Stimulated activated CD4-positive, alpha-beta T cell treated with anti-CD3 and anti-CD28 coated beads, Interleukin-1b, Interleukin-23, amount 100 ng/mL, for 48 hours (primary cell): ENCODE measurements at regions not wholly inside any gene's neighbourhood (a gene's known extent, or its start where the extent isn't known, plus 50 kb on each side); places are given as distances from the start of the nearest gene placed in this dataset.
A peak's percentile ranks its signal among the peaks of the same experiment; 100 is the strongest.

Source experiments
- DNase-seq: peaks from one replicate; pipeline ENCODE4 v3.0.0-alpha.2; 2020

GRCh38 chr20:9981829-9982228 lies 53.0 kb upstream of the ANKEF1 start:
- no peak for DNase-seq

DNA sequence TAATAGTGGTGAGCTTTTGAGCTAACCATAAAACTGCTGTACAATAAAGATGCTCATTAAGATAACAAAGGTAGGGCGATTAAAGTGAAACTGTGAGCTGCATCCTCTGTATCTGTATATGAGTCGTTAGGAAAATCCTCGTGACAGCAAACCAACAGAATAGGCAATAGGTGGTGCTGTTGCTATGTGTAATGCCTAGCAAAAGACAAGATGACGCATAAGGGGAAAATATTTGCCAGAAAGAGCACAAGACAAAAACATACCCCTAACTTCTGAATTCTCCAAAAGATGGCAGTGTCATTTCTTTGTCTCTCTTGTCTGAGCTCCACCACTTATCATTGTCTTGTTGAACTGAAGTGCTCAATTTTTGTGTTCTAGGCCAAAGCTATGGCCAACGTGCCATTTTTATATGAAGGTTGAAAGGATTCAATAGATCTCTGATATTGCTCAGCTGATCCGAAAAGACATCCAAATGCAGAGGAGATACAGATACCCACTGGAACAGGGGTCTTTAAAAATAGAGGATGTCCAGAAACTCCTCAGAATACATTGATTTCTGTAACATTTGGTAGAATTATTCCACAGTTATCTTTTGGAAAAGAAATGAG lies 56.3 kb upstream of the ANKEF1 start:
- peak; percentile 6 for DNase-seq

DNA sequence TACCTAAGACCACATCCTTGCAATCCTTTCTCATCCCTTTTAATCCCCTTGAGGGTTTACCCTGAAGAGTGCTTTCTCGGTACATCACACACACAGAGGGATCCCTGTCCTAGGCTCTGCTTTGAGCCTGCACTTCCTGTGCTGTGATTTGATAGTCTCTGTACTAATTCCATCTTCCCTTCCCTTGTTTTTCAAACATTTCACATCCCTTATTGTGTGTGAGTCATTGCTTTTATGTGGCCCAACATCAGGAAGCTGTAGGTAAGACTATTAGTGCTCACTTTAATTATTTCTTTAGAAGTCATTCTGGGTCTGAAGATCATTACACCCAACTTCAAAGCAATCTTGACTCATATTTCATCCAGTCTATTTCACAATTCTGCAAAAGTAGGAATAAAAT lies 57.2 kb upstream of the ANKEF1 start:
- no peak for DNase-seq

DNA sequence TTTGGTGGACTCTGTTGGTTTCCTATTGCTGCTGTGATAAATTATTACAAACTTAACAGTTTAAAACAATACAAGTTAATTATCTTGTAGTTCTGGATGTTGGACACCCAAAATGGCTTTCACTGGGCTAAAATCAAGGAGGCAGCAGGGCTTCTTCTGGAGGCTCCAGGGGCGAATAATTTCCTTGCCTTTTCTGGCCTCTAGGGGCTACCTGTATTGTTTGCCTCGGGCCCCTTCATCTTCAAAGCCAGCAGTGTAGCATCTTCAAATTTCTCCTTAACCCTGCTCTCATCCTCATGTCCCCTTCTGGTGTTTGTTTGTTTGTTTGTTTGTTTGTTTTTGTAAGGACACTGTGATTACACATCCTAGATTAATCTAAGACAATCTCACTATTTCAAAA lies 60.5 kb upstream of the ANKEF1 start:
- no peak for DNase-seq

DNA sequence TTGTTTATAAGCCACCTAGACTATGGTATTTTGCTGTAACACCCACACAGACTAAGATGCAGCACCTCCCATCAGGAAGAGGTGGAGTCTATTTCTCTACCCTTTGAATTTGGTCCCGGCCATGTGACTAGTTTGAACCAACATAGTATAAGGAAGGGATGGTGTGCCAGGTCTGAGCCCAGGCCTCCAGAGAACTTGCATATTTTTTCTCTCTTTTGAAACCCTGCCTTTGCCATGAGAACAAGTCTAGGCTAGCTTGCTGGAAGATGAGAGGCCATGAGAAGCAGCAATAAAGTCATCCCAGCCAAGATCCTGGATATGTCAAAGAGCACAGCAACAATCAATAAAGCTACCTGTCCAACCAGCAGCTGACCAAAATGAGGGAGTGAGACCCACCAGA lies 63.0 kb upstream of the ANKEF1 start:
- DNase-seq = no peak

DNA sequence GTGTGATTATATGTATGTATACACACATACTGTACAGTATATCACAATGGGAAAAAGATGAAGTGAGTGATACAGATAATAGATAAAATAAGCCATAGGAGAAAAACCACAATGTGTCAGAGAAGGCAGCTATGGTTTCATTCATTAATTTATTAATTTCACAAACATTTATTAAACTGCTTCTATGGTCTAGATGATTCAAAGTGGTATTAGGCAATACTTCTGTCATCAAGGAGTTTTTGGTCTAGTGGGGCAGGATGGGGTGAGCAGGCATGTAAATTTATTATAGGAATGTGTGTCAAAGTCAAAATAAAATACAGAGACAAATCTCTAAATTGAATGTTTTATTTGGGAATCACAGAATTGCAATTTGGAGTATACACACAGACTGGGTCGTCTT lies 65.2 kb upstream of the ANKEF1 start:
- no peak for DNase-seq

- DNase-seq = no peak
Observed at GRCh38 chr20:9968015-9968414, 66.8 kb upstream of the ANKEF1 start.

DNA sequence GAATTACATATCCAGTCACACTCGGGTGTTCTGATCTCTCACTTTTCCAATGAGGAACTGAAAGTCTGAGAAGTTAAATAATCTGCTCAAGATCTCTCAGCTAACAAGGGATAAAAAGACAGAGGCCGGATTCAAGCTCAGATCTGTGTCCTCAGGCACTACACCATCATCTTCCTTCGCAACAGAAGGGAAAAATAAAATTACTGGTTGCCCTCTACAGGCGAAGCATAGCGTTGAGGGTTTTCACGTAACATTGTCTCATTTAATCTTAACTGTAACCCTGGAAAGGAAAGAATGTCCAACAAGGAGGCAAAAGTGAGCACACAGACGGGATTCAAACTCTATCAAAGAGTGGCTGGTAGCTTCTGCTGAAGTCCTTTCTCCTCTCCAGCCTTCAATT lies 67.8 kb upstream of the ANKEF1 start:
- DNase-seq = no peak

- DNase-seq = no peak
Observed at GRCh38 chr20:9963029-9963428, 71.8 kb upstream of the ANKEF1 start.

GRCh38 chr20:9958693-9959092 lies 76.1 kb upstream of the ANKEF1 start:
- DNase-seq = no peak

DNA sequence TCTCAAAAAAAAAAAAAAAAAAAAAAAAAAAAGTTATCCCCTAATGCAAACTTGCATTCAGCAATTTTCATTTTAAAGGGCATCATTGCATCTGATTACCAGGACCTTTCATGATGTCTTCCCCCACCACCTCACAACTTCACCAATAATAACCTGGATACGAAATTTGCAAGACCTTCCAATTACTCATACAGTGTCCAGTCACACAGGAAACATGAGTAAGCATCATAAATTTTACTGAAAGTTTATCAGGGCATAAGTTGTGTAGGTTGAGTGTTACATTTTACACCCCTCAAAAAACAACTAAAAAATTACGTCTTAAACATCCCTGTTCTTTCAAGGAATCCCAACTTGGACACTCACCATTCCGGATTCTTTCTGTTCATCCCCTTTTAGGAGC lies 79.1 kb upstream of the ANKEF1 start:
- DNase-seq = no peak

DNA sequence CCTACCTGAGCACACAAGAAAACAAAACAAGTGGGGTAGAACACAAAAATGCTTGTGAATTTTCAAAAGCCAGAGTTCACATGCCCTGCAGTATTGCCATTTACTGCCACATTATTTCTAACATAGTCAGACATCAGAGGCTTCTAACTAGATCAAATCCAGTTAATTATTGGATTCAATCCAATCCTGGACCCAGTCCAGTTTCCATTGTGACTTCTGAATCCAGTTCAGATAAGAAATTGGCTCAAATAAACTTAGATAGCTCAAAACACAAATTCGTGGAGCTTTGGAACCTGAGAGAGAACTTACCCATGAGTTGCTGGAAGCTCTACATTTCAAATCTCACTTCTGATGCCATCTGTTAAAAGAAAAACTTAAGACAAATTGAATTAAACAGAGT lies 85.2 kb upstream of the ANKEF1 start:
- DNase-seq = no peak

DNA sequence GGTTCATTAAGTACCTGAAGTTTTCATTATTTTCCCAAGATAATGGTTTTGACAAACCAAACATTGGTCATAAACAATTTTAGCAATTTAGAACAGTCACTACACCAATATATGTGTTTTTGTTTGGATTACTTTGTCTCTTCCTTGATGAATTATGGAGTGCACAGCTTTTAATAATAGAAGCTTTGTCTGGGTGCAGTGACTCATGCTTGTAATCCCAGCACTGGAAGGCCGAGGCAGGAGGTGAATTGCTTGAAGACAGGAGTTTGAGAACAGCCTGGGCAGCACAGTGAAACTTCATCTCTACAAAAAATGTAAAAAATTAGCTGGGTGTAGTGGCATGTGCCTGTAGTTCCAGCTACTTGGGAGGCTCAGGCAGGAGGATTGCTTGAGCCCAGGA lies 89.4 kb upstream of the ANKEF1 start:
- DNase-seq = no peak

DNA sequence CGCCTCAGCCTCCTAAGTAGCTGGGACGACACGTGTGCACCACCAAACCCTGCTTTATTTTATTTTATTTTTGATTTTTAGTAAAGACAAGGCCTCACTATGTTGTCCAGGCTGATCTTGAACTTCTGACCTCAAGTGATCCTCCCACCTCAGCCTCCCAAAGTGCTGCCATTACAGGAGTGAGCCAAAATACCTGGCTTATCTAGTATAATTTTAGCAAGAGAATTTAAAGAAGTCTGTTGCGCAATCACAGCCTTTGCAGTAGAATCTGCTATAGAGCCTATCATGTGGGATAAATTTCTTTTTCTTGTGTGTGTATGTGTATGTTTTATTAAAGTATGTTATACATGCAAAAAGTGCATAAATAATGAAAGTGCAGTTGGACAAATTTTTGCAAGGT lies 92.1 kb upstream of the ANKEF1 start:
- DNase-seq = no peak

DNA sequence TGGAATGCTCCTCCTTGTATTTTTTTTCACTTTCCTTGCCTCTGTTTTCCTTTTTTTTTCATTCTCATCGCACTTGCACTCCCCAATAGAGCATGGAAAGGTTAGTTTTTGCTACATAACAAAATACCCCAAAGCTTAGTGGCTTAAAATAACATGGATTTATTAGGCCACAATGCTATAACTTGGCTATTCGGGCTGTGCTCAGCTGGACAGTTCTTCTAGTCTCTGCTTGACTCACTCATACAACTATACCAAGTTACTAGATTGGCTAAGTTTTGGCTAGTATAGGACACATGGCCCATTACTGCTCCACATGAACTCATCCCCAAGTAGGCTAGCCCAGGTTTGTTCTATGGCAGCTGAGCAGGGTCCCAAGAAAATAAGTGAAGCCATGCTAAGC lies 94.5 kb upstream of the ANKEF1 start:
- no peak for DNase-seq

DNA sequence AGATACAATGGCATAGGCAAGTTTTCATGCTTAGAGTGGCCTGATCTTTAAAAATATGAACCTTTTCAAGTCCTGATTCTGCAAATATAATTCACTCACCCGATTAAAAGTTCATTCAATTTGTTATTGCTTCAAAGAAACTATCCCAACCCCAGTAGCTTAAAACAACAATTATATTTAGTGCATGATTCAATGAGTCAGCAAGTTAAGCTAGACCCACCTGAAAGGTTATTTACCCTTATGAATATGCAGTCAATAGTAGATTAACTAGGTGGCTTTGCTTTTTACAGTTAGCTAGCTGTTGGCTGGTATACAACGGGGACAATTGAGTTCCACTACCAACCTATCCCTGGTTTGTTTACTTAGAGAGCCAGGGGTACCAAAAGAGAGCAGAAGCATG lies 95.6 kb upstream of the ANKEF1 start:
- DNase-seq = no peak

DNA sequence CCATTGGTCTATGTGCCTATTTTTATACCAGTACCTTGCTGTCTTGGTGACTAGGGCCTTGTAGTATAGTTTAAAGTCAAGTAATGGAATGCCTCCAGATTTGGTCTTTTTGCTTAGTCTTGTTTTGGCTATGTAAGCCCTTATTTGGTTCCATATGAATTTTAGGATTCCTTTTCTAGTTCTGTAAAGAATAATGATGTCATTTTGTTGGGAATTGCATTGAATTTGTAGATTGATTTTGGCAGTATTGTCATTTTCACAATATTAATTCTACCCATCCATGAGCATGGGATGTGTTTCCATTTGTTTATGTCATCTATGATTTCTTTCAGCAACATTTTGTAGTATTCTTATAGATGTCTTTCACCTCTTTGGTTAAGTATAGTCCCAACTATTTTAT lies 96.4 kb upstream of the PAK5 start:
- DNase-seq = no peak

DNA sequence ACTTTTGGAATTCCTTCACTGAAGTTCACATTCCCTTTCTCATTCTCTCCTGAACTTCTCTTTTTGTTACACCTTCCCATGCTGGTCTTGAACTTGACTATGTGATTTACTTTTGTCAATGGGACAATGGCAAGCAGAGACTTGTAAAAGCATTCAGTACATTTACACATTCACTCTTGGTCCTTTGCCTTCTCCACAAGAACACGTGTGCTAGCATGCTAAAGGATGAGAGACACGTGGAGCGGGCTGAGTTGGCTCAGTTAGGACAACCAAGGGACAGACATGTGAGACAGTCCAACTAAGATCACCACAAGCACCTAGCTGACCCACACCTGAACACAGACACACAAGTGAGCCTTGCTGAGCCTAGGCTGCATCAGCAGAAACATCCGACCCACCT lies 91.3 kb upstream of the PAK5 start:
- no peak for DNase-seq

DNA sequence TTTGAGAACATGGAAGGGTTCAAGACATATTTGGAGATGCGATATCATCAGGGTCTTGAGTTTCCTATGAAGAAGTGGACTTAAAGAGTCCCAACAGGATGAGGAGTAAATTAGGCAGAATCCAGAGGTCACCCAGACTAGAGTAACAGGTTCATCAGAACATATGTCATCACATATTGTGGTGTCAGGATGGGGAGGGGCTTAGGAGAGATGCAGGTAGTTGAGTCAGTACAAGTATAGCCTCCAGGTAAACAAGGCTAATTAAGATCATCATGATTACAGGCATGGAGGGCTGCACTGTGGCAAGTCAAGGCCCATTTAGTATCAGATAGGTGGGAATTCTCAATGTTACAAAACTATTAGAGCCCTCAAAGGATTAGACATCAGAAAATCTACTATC lies 90.1 kb upstream of the PAK5 start:
- no peak for DNase-seq

DNA sequence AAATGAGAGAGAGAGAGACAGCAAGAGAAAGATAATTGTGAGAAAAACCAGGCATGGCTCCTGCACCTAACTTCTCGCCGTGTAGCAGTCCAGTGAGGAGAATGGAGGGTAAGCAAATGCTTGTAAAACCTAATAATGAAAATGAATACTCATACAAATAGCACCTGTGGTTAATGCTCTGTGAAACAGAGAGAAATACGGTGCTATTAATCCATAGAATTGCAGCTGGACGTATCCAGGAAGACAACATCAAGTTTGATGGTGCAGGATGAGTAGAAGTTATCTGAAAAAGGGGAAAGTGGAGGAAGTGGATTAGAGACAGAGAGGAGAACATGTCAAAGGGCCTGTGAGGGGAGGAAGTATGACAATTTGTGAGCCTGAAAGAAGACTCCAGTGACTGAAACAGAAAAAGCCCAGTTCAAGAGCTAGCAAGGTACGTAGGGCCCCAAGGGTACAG lies 89.4 kb upstream of the PAK5 start:
- DNase-seq = no peak

DNA sequence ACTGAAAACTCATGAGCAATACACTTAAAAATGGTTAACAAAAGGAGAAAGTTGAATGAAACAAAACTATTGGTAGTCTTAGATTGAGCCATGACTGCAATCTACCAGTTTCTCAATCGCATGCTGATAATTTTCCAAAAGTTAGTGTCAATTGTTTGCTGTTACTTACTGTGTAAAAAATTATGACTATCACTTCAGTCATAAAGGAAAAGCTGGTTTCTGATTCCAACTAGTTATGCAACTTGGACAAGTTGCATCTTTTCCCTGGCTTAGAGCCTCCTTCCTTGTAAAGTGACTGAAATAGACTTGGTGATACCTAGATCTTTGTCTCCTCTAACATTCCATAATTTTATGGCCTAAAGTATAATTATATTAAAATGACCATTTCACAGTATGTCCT lies 88.3 kb upstream of the PAK5 start:
- DNase-seq = no peak

DNA sequence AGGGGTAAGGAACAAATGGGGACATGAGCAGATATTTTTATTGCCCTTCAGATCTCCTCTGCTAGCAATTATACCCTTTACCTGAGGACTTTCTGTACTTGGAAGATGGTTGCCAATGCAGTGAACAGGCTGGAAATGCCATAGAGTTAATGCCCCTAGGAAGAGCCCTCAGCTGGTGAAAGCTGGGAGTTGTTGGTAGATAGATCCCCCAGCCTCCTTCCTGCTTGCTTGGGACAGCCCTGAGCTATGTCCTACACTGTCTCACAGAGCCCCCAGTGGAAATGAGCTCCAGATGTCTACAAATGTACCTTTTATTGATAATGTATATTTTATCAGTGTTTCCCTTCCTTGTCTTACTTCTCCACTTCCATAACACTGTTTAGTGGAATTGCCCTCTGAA lies 87.6 kb upstream of the PAK5 start:
- no peak for DNase-seq

- no peak for DNase-seq
Observed at GRCh38 chr20:9926007-9926406, 87.1 kb upstream of the PAK5 start.

DNA sequence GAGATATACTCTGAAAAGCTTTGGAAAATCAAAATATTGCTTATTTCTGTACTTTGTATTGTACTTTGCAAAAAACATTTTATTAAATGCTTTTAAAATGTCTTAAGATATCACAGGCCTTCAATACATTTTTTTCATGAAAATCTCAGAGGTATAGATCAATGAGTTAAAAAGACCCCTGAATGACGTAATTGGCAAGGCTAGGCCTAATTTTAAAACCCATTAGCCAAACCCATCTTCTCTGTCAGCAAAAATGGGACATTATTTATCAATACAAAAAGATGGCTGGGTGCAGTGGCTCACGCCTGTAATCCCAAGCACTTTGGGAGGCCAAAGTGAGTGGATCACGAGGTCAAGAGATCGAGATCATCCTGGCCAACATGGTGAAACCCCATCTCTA lies 84.8 kb upstream of the PAK5 start:
- no peak for DNase-seq

- no peak for DNase-seq
Observed at GRCh38 chr20:9920866-9921265, 82.0 kb upstream of the PAK5 start.
